ENCODE measurements at regions not wholly inside any gene's neighbourhood (a gene's known extent, or its start where the extent isn't known, plus 50 kb on each side); places are given as distances from the start of the nearest gene placed in this dataset.

GRCh38 chr7:18393465-18394118, 102.0 kb upstream of the HDAC9 start:
- no peak for TF ChIP-seq CTCF (conservative IDR thresholded peaks at IDR 0.05)
- H3K27ac ChIP-seq, result peak overlapping the region; percentile 11; the same call in 1 of the 2 replicates

GRCh38 chr7:18395868-18396267, 99.7 kb upstream of the HDAC9 start:
- TF ChIP-seq CTCF (conservative IDR thresholded peaks at IDR 0.05), result no peak

GRCh38 chr7:18396953-18397352, 98.6 kb upstream of the HDAC9 start:
- H3K27ac ChIP-seq, result no peak overlapping the region
- TF ChIP-seq CTCF (conservative IDR thresholded peaks at IDR 0.05), result no peak

More at GRCh38 chr7:18395868-18396267, 99.7 kb upstream of the HDAC9 start:
- no peak overlapping the region for H3K27ac ChIP-seq

- no peak for TF ChIP-seq CTCF (conservative IDR thresholded peaks at IDR 0.05)
- H3K27ac ChIP-seq, result no peak overlapping the region
Observed at GRCh38 chr7:18399436-18400235, 95.9 kb upstream of the HDAC9 start.

- no peak overlapping the region for H3K27ac ChIP-seq
- TF ChIP-seq CTCF (conservative IDR thresholded peaks at IDR 0.05), result no peak
Observed at GRCh38 chr7:18400275-18400674, 95.3 kb upstream of the HDAC9 start.

GRCh38 chr7:18400726-18401125, 94.8 kb upstream of the HDAC9 start:
- no peak for TF ChIP-seq CTCF (conservative IDR thresholded peaks at IDR 0.05)

GRCh38 chr7:18401757-18402156, 93.8 kb upstream of the HDAC9 start:
- H3K27ac ChIP-seq, result no peak overlapping the region

More at GRCh38 chr7:18400726-18401125, 94.8 kb upstream of the HDAC9 start:
- H3K27ac ChIP-seq, result no peak overlapping the region

More at GRCh38 chr7:18401757-18402156, 93.8 kb upstream of the HDAC9 start:
- no peak for TF ChIP-seq CTCF (conservative IDR thresholded peaks at IDR 0.05)
